Left renal cortex interstitium (tissue), 4 donors: ENCODE measurements at regions not wholly inside any gene's neighbourhood (a gene's known extent, or its start where the extent isn't known, plus 50 kb on each side); places are given as distances from the start of the nearest gene placed in this dataset.
"Not testable (repeated sequence)": the region's sequence is repeated elsewhere in the genome, so short reads cannot be mapped to it uniquely, and the experiment has no call there.

ENCODE experiments used
- DNase-seq, 4 donors: peaks; one replicate each; pipeline ENCODE4 v3.0.0-alpha.2; 2013; ENCODE audit warnings: low read depth in 4 of 4, low spot score in 2 of 4, missing footprints in 1 of 4

DNA sequence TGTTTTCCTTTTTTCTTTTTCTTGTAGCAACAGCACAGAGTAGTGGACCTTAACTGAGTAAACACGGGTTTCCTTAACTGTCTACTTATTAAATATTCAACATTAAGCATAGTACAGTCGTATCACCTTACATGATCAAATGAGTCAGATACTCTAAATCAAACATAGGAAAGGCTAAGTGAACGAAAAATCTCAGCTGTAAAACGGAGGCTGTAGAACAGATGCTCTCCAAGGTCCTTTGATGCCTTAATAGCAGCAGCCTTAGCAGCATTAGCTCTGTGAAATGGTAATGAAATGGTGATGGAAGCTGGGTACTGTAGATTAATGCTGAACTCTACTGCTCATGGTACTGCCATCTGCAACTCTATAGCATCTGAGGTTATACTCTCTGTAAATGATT, 1433.3 kb upstream of the C9orf72 start:
- no peak for DNase-seq

DNA sequence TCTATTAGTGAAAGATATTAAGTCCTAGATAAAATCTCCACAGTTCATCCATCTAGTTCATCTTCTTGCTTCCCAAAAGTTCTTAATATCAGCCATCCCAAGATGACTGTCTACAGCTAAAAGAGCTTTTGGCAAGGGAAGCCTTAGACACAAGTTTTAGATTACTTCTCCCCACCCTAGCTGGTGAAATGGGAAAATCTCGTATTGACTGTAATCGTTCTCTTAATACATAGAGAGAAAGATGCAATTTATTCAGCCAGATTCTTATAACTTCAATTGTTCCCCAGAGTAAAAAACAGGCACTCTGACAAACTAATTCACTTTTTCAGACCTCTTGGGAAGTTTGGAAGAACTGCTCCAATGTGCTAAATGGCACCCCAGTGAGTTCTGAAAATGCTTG, 1439.6 kb upstream of the C9orf72 start:
- no peak for DNase-seq

DNA sequence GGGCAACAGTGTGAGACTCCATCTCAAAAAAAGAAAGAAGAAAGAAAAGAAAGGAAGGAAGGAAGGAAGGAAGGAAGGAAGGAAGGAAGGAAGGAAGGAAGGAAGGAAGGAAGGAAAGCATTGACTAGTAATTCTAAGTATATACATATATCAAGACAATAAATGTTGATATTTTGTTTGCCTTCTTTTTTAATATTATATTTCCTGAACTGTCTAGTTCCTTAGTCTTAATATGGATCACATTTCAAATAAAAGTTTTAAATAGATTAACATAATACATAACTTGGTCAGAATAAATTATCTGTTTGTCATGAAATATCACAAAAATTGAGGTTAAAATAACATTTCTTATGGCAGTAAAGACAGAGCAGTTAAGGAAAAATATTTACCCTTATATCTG, 1448.4 kb upstream of the C9orf72 start:
- no peak for DNase-seq

DNA sequence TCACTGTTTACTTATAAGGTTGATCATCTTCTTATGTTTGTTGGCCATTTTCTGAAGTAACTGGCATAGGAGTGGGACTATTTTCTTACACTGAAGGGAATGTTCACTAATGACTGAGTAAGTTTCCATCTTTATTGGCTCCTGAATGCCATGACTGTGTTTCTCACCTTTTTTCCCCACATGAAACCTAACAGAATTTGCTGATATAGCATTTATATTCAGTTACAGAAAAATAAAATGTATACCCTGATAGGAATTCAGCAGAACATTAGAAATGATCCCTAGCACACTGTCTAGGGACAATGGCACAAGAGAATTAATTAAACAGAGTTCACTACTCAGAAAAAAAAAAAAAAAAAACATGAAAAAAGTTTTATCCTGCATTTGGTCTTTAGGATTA, 1465.1 kb upstream of the C9orf72 start:
- no peak for DNase-seq

DNA sequence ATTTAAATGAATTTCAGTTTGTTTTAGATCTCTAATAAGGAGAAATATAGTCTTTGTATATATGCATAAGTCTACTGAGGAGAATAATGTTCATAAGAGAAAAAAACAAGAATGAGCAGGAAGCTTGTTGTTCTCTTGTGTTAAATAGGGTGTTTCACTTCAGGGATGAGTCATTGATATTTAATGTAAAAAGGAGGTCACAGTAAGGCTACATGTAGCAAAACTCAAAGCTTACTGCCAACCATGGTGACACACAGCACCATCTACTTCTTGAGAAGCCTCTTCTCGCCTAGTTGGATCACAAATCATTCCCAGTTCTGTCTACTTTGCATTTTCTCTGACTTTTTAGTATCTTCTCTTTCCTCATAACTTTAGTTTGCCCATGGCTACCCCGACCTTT, 1466.0 kb upstream of the C9orf72 start:
- DNase-seq, result no peak

DNA sequence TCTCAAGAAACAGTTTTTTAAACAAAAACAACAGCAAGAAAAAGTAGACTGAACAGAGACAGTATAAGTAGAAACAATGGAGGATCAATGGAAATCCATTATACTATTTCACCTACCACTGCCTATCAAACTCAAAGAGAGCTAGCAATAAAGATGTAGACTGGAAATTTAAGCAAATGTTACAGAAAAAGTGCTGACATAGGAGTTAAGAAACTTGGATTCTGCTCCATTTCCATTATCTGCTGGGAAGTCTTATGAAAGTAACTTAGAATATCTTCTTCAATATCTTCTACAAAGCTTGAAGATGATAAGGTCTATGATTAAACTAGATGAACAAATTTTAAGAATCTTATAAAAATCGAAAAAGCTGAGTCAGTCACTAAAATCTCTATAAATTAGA, 1469.8 kb upstream of the C9orf72 start:
- DNase-seq, result no peak

DNA sequence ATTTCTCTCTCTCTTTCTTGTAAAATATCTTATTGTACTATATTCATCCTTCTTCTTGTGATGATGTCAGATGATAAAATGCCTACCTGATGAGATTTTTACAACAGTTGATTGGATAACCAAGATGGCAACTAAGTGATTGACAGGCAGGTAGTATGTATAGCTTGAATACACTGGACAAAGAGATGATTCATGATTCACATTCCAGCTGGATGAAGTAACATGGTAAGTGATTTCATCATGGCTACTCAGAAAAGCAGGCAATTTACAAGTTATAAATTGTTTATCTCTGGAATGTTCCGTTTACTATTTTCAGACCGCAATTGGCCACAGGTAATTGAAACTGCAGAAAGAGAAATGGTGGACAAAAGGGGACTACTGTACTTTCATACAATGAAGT, 1471.7 kb upstream of the C9orf72 start:
- DNase-seq, result no peak

DNA sequence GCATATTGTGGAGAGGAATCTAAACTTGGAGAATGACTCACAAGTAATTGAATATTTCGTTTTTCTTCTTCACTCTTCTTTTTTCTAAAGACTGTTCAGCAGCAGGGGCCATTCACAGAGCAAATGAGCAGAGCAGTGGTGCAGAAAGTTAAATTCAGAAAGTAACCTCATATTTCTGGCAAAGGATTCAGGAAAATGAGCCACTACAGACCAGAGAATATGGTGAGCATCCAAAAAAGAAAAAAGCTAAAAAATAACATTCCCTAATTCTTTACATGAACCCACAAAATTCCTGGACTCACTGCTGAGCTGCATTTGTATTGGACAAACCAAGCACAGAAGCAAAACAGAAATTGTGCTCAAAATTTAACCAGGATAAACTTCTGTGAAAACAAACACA, 1486.8 kb upstream of the C9orf72 start:
- no peak for DNase-seq

DNA sequence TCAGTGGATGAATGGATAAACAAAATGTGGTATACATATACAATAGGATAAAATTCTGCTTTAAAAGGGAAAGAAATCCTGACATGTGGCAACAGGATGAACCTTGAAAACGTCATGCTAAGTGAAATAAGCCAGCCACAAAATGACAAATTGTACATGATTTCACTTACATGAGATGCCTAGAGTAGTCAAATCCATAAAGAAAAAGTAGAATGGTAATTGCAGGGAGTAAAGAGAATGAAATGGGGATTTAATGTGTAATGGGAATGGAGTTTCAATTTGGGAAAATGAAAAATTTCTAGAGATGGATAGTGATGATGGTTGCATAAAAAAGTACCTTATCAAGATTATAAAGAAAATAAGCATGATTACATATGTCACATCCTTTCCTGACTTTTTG, 1489.2 kb upstream of the C9orf72 start:
- DNase-seq, result no peak

DNA sequence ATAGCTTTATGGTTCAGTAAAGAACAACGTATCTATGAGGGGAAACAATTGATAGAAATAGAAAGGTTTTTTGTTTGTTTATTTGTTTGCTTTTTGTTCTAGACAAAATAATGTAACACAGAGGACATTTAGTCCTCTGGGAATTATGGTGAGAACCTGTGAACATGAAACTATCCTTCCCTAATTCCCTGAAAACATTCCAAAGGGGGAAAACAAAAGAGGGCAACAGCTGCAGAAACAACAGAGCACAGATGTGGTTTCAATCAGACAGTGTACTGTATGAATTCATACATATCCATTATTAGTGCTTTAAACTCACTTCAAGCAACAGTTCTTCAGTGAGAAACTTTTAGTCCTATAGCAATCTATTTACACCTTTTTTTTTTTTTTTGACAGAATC, 1489.8 kb upstream of the C9orf72 start:
- no peak for DNase-seq

DNA sequence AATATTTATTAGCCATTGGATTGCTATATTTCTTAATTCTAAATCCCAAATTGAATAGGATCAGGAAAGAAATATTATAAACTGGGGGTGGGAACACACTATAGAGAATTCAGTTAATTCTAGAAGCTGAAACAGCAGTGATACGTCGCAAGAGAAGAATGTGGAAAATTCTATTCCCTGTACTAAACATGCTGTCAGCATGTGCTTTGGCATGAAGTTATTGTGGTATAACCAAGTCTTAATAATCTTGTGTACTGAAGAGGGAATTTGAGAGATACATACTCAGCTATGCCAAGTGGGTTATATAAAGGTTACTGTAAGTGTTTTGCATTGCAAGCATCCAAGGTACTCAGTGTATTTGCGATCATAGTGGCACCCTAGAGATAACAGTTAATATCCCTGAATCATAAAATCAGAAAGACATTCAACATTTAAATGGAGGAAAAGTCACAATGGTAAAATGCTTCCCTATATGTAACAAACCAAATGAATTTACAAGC, 1492.9 kb upstream of the C9orf72 start:
- no peak for DNase-seq

DNA sequence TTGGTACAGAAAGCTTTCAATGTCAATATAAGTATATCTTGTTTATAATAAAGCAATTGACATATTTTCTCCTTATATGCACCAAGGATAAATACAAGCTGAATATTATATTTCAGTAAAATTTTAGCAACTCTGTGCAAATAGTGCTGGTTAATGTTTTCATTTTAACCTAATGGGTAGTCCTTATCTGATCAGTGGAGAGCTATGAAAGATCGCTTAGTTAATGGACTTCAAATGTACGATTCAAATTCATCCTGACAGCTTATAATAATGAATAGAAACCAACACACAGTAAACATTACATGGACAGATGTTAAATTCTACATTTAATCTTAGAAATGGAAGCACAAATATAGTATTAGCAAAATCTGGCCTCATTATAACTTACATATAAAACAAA, 1495.2 kb upstream of the C9orf72 start:
- DNase-seq, result no peak

DNA sequence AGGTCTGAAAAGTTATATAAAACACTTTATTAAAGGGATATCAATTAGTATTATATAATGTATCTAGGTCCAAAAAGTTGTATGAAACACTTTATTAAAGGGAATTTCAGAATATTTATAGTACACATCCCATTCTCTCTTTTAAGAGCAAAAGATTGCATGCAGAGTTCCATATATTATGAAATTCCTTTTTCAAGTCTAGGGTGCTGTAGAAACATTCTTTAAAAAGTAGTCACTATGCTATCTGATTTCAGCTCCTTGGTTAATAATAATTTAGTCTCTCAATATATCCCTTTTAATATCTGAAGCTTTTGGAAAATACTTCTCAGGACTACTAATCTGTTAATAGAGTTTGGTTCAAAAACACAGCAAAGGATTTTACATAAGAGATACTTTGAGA, 1496.1 kb upstream of the C9orf72 start:
- DNase-seq, result no peak

DNA sequence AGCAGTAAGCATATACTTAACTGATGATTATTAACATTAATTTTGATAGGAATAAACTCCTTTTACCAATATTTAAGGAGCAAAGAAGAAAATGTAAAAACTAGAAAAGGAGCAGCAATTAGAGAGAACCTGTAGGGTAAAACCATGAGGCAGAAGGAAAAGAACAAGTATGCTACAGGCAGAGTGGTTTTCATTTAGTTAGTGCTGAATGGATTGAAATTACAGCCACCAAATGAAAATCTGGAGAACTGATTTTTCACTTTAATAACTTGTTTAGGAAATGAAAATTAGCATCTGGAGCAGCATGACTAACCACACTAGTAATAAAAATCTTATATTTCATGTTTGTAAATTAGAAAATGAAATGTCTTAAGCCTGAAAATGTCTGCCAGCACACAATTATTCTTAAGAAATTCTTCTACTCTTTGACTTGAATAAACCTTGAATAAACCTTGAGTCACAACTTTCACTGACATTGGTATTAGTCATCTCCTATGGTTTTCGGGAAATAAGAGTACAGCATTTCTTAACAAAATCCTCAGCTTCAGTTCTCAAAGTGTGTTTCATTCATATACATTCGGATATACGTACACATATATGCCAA, 1504.9 kb upstream of the C9orf72 start:
- DNase-seq, result no peak

DNA sequence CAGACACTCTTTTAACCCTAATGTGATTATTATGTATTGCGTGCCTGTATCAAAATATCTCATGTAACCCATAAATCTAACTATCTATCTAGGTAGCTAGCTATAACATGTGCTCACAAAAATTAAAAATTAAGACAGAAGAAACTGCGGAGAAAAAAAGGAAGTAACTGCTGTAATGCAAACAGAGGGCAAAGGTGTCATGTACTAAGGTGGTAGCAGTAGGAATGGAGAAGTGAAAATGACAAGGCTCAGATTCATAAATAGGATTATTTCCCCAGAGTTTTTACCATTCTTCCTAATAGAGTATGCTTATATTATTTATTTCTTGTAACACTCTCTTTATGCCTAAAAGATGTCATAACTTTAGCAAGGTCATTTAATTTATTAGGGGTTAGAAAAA, 1527.5 kb upstream of the C9orf72 start:
- DNase-seq, result no peak

DNA sequence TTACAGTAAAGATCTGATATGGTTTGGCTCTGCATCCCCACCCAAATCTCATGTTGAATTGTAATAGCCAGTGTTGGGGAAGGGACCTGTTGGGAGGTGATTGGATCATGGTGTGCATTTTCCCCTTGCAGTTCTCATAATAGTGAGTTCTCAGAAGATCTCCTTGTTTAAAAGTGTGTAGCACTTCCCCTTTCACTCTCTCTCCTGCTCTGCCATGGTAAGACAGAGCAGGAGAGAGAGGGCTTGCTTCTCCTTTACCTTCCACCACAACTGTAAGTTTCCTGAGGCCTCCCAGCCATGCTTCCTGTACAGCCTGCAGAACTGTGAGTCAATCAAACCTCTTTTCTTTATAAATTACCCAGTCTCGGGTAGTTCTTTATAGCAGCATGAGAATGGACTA, 1530.9 kb upstream of the C9orf72 start:
- DNase-seq, result not testable (repeated sequence)

DNA sequence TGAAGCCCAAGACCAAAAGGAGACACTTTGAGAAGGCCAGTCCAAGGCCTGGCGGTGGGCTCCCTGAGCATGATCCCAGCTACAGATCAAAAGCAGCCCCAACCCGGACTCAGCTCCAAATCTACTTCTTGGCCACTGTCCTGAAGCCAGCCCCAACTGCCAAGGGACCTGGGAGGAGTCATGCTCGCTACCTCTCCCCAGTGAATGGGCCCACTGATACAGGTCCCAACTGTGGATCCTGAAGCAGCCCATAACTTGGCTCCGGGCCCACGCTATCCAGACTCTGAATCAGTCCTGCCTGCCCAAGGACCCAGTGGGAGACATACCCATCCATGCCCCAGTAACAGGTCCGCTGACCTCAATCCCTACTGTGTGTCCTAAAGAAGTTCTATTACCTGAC, 1545.3 kb upstream of the C9orf72 start:
- no peak for DNase-seq

DNA sequence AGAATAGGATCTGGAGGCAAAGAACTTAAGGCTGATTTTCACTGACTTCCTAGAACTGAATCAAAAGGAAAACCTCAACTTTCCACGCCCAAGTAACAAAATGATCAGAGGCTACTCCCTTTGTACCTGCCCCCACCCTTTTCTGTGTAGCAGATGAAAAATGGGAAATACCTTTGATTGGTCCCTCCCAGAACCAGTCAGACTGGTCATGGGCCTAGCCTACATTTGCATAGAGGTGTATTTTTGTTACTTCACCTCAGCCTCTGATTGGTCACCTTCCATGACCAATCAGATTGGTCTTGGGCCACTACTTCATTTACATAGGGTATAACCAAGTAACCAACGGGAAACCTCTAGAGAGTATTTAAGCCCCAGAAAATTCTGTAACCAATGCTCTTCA, 1553.5 kb upstream of the C9orf72 start:
- DNase-seq, result no peak

DNA sequence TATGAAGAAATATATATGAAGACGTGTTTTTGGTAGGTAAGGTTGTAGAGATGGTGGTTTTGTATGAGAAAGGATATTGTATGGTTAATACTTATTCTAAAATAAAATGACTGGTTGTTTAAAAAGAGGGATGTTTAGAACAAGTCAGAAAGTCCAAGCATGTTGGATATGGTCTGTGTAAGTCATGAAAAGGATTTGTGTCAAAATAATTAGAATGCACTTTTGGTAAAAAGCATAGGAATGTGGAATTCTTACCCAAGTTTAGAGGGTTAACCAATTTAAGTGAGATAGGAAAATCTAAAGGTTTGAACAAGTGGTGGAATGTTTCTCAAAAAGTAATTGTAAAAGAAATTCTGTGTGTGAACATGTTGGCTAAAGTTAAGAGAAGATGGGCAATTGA, 1556.5 kb upstream of the C9orf72 start:
- DNase-seq, result peak in 1 of 4 donors; percentile 0

DNA sequence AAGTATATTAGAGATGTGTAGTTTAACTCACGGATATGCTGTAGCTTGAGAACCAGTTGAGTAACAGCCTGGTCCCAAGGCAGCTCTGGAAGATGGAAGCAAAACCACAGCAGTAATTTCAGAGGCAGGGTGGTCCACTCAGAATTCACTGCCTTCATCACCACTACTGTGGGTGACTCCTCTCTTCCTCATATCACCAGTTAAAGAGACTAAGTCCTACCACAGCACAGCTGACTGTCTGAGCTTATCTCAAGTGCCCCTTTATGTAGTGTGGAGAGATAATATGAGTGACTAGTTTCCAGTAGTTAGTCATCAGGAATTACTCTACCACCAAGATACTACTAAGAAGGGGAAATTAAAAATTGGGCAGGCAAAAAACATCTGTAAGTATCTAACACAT, 1571.2 kb upstream of the C9orf72 start:
- DNase-seq, result no peak

DNA sequence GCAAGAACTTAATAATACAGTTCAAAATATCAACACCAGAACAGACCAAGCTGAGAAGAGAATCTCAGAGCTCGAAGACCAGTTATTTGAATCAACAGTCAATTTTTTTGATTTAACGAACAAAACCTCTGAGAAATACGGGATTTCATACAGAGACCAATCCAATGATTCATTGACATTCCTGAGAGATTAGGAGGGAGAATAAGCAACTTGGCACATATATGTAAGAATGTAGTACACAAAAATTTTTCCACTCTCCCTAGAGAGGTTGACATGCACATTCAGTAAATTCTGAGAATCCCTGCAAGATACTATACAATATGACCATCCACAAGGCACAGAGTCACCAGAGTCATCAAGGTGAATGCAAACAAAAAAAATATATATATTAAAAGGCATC, 1577.3 kb upstream of the C9orf72 start:
- no peak for DNase-seq

DNA sequence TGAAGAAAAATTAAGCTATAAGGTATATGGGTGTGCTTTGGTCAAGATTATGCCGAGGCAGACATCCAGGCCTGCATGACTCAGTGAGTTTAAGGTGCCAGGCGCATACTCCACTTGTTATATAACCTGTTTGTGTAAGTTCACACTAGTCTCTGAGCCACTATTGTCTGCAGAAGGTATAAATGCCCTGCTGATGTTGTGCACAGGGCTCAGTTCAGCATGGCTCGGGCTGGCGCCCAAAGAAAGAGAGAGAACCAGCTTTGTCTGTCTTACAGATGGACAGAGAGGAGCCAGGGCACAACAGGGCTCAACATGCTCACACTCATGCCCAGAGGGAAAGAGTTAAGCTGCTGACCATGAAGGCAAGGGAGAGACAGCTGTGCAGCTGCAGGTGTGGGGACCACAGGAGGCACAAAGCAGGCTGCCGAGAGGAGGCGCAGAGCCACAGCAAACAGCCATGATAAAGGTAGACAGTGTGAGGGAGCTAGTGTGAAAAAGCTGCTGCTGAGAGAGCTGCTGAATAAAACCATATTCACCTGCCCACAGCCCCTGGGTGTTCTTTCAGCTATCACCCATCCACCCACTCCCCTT, 1587.6 kb upstream of the C9orf72 start:
- DNase-seq, result no peak

DNA sequence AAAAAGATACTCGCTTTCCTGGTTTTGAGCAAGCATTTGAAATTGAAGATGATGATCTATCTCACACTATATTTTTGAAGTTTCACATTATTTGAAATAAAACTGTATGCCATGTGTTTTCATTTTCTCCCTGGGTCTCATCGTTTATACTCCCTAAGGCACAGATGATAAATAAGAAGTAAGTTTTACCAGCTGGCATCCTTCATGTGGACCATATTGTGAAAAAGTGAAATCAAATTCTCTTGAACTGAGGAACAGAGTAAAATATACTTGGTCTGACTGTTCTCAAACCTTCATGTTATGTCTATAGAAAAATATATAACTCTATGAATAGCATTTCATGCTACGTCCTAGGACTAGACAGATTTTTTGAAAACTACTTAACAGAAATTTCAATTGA, 1600.9 kb upstream of the C9orf72 start:
- DNase-seq, result no peak
